ENCODE measurements at regions not wholly inside any gene's neighbourhood (a gene's known extent, or its start where the extent isn't known, plus 50 kb on each side); places are given as distances from the start of the nearest gene placed in this dataset.
"Not testable (repeated sequence)": the region's sequence is repeated elsewhere in the genome, so short reads cannot be mapped to it uniquely, and the experiment has no call there.

- DNase-seq: no peak
These were observed 106.3 kb upstream of the SPATA12 start for GRCh38 chr3:56954125-56954524.

GRCh38 chr3:56952846-56953245 is 107.6 kb upstream of the SPATA12 start:
- DNase-seq: no peak

- no peak for DNase-seq
These were observed 108.4 kb upstream of the SPATA12 start for GRCh38 chr3:56952061-56952460.

- DNase-seq: no peak
These were observed 109.1 kb upstream of the SPATA12 start for GRCh38 chr3:56951366-56951765.

GRCh38 chr3:56945378-56945777 is 115.1 kb upstream of the SPATA12 start:
- DNase-seq: not testable (repeated sequence)

- DNase-seq: peak; percentile 68
These were observed 117.9 kb upstream of the SPATA12 start for GRCh38 chr3:56942523-56942922.

- no peak for DNase-seq
These were observed 119.5 kb upstream of the SPATA12 start for GRCh38 chr3:56940976-56941375.

- DNase-seq: no peak
These were observed 120.1 kb upstream of the SPATA12 start for GRCh38 chr3:56940321-56940720.

GRCh38 chr3:56939834-56940233 is 120.6 kb upstream of the SPATA12 start:
- no peak for DNase-seq

GRCh38 chr3:56938530-56938929 is 121.9 kb upstream of the SPATA12 start:
- DNase-seq: no peak

- DNase-seq: no peak
These were observed 122.9 kb upstream of the SPATA12 start for GRCh38 chr3:56937580-56937979.

GRCh38 chr3:56935811-56936210 is 124.7 kb upstream of the SPATA12 start:
- no peak for DNase-seq

GRCh38 chr3:56934481-56934880 is 126.0 kb upstream of the SPATA12 start:
- DNase-seq: not testable (repeated sequence)

GRCh38 chr3:56933803-56934202 is 126.7 kb upstream of the SPATA12 start:
- no peak for DNase-seq

GRCh38 chr3:56932866-56933265 is 127.6 kb upstream of the SPATA12 start:
- no peak for DNase-seq

GRCh38 chr3:56931836-56932235 is 128.6 kb upstream of the SPATA12 start:
- no peak for DNase-seq

GRCh38 chr3:56930706-56931105 is 129.0 kb upstream of the ARHGEF3 start:
- peak; percentile 79 for DNase-seq

GRCh38 chr3:56929809-56930615 is 128.3 kb upstream of the ARHGEF3 start:
- no peak for DNase-seq

- DNase-seq: no peak
These were observed 126.8 kb upstream of the ARHGEF3 start for GRCh38 chr3:56928379-56929068.

- no peak for DNase-seq
These were observed 126.1 kb upstream of the ARHGEF3 start for GRCh38 chr3:56927855-56928254.

- no peak for DNase-seq
These were observed 125.2 kb upstream of the ARHGEF3 start for GRCh38 chr3:56926947-56927282.

- DNase-seq: no peak
These were observed 124.6 kb upstream of the ARHGEF3 start for GRCh38 chr3:56926243-56926946.

- DNase-seq: not testable (repeated sequence)
These were observed 123.0 kb upstream of the ARHGEF3 start for GRCh38 chr3:56924700-56925099.
